H1 (cell line): ENCODE measurements at regions not wholly inside any gene's neighbourhood (a gene's known extent, or its start where the extent isn't known, plus 50 kb on each side); places are given as distances from the start of the nearest gene placed in this dataset.

Experiments
- CTCF ChIA-PET: fragments of 300-600 bp; sonication (Branson Sonifier 250); formaldehyde crosslinking; loops from one replicate; lab custom pipeline; 2021; ENCODE audit not compliant: partially characterized antibody; lab: Charles Lee
- POLR2A ChIA-PET: fragments of 300-600 bp; sonication (Branson Sonifier 250); formaldehyde crosslinking; loops from one replicate; lab custom pipeline; 2021; ENCODE audit warnings: inconsistent platforms; ENCODE audit not compliant: partially characterized antibody; lab: Charles Lee
- DNase-seq, 2 experiments: peaks; one replicate each; pipeline versions ENCODE4 v3.0.0 to v3.0.0-alpha.2; 2010 to 2022; ENCODE audit warnings: low spot score in 2 of 2, low read depth in 1 of 2, mixed read lengths in 1 of 2
- FAIRE-seq: peaks from 2 replicates; lab custom pipeline; 2011; peaks lifted over from hg19 to GRCh38; lab: Jason Lieb, UNC
- H2AFZ ChIP-seq: 2 replicates; pipeline ENCODE4 v1.8.1; 2012; ENCODE audit warnings: low read length, inconsistent platforms
- H2AK5ac ChIP-seq: 2 replicates; pipeline ENCODE4 v1.6.1; 2013; ENCODE audit warnings: low read depth, low read length
- H2BK120ac ChIP-seq: replicated peaks from 2 replicates; pipeline ENCODE3; 2013; ENCODE audit warnings: low read depth, low read length, inconsistent platforms
- H2BK12ac ChIP-seq: 2 replicates; pipeline ENCODE4 v1.6.1; 2013; ENCODE audit warnings: low read depth, low read length
- H2BK15ac ChIP-seq: 2 replicates; pipeline ENCODE4 v1.6.1; 2013; ENCODE audit warnings: low read length
- H2BK20ac ChIP-seq: 2 replicates; pipeline ENCODE4 v1.6.1; 2013; ENCODE audit warnings: low read length
- H2BK5ac ChIP-seq: 2 replicates; pipeline ENCODE4 v1.6.1; 2013; ENCODE audit warnings: low read depth, low read length
- H3K14ac ChIP-seq: 2 replicates; pipeline ENCODE4 v1.6.1; 2013; ENCODE audit warnings: inconsistent platforms; ENCODE audit not compliant: insufficient read length
- H3K18ac ChIP-seq: 2 replicates; pipeline ENCODE4 v1.6.1; 2013; ENCODE audit warnings: low read length; ENCODE audit errors: extremely low read depth
- H3K23ac ChIP-seq: 2 replicates; pipeline ENCODE4 v1.6.1; 2013; ENCODE audit warnings: inconsistent platforms; ENCODE audit not compliant: insufficient read length
- H3K23me2 ChIP-seq: 2 replicates; pipeline ENCODE4 v1.6.1; 2013; ENCODE audit warnings: low read depth, low read length
- H3K27ac ChIP-seq: 2 replicates; pipeline ENCODE4 v1.6.1; 2011; ENCODE audit warnings: low read depth, low read length, inconsistent platforms
- H3K27me3 ChIP-seq, 4 experiments: replicated peaks in 1 of 4; 1 replicate in 1 of 4; 2 replicates in 3 of 4; pipeline versions ENCODE4 v1.6.1 to v1.8.1; 2011 to 2013; ENCODE audit warnings: low read length in 3 of 4, mild to moderate bottlenecking in 3 of 4, inconsistent platforms in 2 of 4, mixed read lengths in 2 of 4, moderate library complexity in 1 of 4; ENCODE audit not compliant: control insufficient read depth in 3 of 4, insufficient read depth in 3 of 4; ENCODE audit errors: extremely low read depth in 1 of 4
- H3K36me3 ChIP-seq, 4 experiments: 2 replicates each; pipeline versions ENCODE4 v1.6.1 to v1.8.1; 2011 to 2013; ENCODE audit warnings: mild to moderate bottlenecking in 4 of 4, low read length in 3 of 4, moderate library complexity in 2 of 4, control low read depth in 1 of 4, inconsistent platforms in 1 of 4; ENCODE audit not compliant: insufficient read depth in 4 of 4, control insufficient read depth in 2 of 4
- H3K4ac ChIP-seq: replicated peaks from 2 replicates; pipeline ENCODE3; 2013; ENCODE audit warnings: low read length, low read depth, mixed read lengths, inconsistent platforms; ENCODE audit not compliant: insufficient read length
- H3K4me1 ChIP-seq, 4 experiments: replicated peaks in 1 of 4; 1 replicate in 1 of 4; 2 replicates in 3 of 4; pipeline versions ENCODE4 v1.6.1 to v1.8.1; 2011 to 2013; ENCODE audit warnings: low read length in 3 of 4, inconsistent platforms in 2 of 4, mixed read lengths in 1 of 4; ENCODE audit not compliant: insufficient read depth in 4 of 4, control insufficient read depth in 3 of 4
- H3K4me2 ChIP-seq, 2 experiments: 2 replicates each; pipeline versions ENCODE4 v1.6.1 to v1.8.1; 2011 to 2013; ENCODE audit warnings: low read depth in 2 of 2, low read length in 2 of 2, control low read depth in 1 of 2, inconsistent platforms in 1 of 2, mild to moderate bottlenecking in 1 of 2; ENCODE audit not compliant: insufficient read depth in 1 of 2
- H3K4me3 ChIP-seq, 4 experiments: fragments of 200-600, 300-600 bp in 1 of 4; sonication (generic), shearing (Covaris generic), sonication (Bioruptor Twin) in 1 of 4; 2 replicates each; pipeline versions ENCODE4 v1.5.1 to v1.8.1; 2011 to 2016; ENCODE audit warnings: low read length in 4 of 4, low read depth in 3 of 4, control low read depth in 2 of 4, inconsistent platforms in 2 of 4, mild to moderate bottlenecking in 2 of 4, mixed read lengths in 1 of 4, moderate library complexity in 1 of 4; ENCODE audit not compliant: insufficient read depth in 2 of 4; ENCODE audit errors: extremely low read depth in 1 of 4
- H3K56ac ChIP-seq: replicated peaks from 2 replicates; pipeline ENCODE3; 2013; ENCODE audit warnings: low read depth, mild to moderate bottlenecking, mixed read lengths, low read length, inconsistent platforms; ENCODE audit not compliant: insufficient read length
- H3K79me1 ChIP-seq: 2 replicates; pipeline ENCODE4 v1.6.1; 2013; ENCODE audit warnings: low read depth, low read length, control low read depth
- H3K79me2 ChIP-seq, 2 experiments: 2 replicates each; pipeline versions ENCODE4 v1.6.1 to v1.8.1; 2012 to 2013; ENCODE audit warnings: low read length in 2 of 2, mild to moderate bottlenecking in 2 of 2, inconsistent platforms in 1 of 2; ENCODE audit not compliant: insufficient read depth in 2 of 2, control insufficient read depth in 1 of 2
- H3K9ac ChIP-seq, 4 experiments: replicated peaks in 1 of 4; 1 replicate in 1 of 4; 2 replicates in 3 of 4; pipeline versions ENCODE4 v1.6.1 to v1.8.1; 2011 to 2013; ENCODE audit warnings: low read depth in 3 of 4, low read length in 3 of 4, control low read depth in 2 of 4, mild to moderate bottlenecking in 2 of 4, moderate library complexity in 2 of 4, inconsistent platforms in 1 of 4; ENCODE audit errors: extremely low read depth in 1 of 4
- H3K9me3 ChIP-seq, 2 experiments: 2 replicates each; pipeline versions ENCODE4 v1.6.1 to v1.8.1; 2012 to 2013; ENCODE audit warnings: mild to moderate bottlenecking in 2 of 2, moderate library complexity in 2 of 2, control low read depth in 1 of 2, inconsistent platforms in 1 of 2, low read depth in 1 of 2, low read length in 1 of 2, mixed read lengths in 1 of 2; ENCODE audit not compliant: insufficient read depth in 2 of 2
- H4K20me1 ChIP-seq, 2 experiments: replicated peaks in 1 of 2; 2 replicates each; pipeline versions ENCODE3 to v1.8.1; 2011 to 2013; ENCODE audit warnings: inconsistent platforms in 2 of 2, low read length in 2 of 2, mild to moderate bottlenecking in 1 of 2; ENCODE audit not compliant: insufficient read depth in 2 of 2, control insufficient read depth in 1 of 2
- H4K5ac ChIP-seq: 2 replicates; pipeline ENCODE4 v1.6.1; 2013; ENCODE audit warnings: low read length, low read depth, mixed read lengths, inconsistent platforms; ENCODE audit not compliant: insufficient read length
- H4K8ac ChIP-seq: 2 replicates; pipeline ENCODE4 v1.8.0; 2013; ENCODE audit warnings: mild to moderate bottlenecking, moderate library complexity, low read length, inconsistent platforms; ENCODE audit not compliant: insufficient read depth; ENCODE audit errors: extremely low read depth
- H4K91ac ChIP-seq: replicated peaks from 2 replicates; pipeline ENCODE3; 2013; ENCODE audit warnings: low read length, mixed read lengths, inconsistent platforms; ENCODE audit not compliant: insufficient read length
- BRCA1 ChIP-seq: IDR thresholded peaks from 2 replicates; pipeline ENCODE4 v1.6.1; 2012; ENCODE audit warnings: low read depth, low read length, improper control_type of control experiment
- CHD1 ChIP-seq: IDR thresholded peaks from 2 replicates; pipeline ENCODE4 v1.6.1; 2012; ENCODE audit warnings: low read depth, low read length, improper control_type of control experiment
- CREB1 ChIP-seq: IDR thresholded peaks from 2 replicates; pipeline ENCODE4 v1.6.1; 2012; ENCODE audit warnings: inconsistent platforms
- CTCF ChIP-seq, 3 experiments: IDR thresholded peaks; 1 replicate in 2 of 3; 2 replicates in 1 of 3; pipeline versions ENCODE4 v1.5.1 to v1.6.1; 2011; ENCODE audit warnings: low read length in 3 of 3, mild to moderate bottlenecking in 3 of 3, inconsistent platforms in 2 of 3, low read depth in 1 of 3, moderate library complexity in 1 of 3; ENCODE audit not compliant: insufficient read depth in 1 of 3; ENCODE audit errors: control extremely low read depth in 1 of 3
- EZH2 ChIP-seq: fragments of 200-600 bp; sonication (generic); IDR thresholded peaks from 2 replicates; pipeline ENCODE4 v1.7.1; 2012; ENCODE audit warnings: low read depth, mild to moderate bottlenecking, moderate library complexity, low read length, inconsistent platforms; ENCODE audit not compliant: severe bottlenecking
- GTF2F1 ChIP-seq: IDR thresholded peaks from 2 replicates; pipeline ENCODE4 v1.6.1; 2012; ENCODE audit warnings: low read depth, low read length, improper control_type of control experiment, borderline replicate concordance
- POU5F1 ChIP-seq: IDR thresholded peaks from 2 replicates; pipeline ENCODE4 v1.6.1; 2011; ENCODE audit warnings: low read depth, mild to moderate bottlenecking, low read length, moderate library complexity
- RBBP5 ChIP-seq: IDR thresholded peaks from 2 replicates; pipeline ENCODE4 v1.7.1; 2012; ENCODE audit warnings: low read depth, mild to moderate bottlenecking, inconsistent platforms, low read length, moderate library complexity, borderline replicate concordance
- RNF2 ChIP-seq: fragments of 200-900, 300-1000 bp; sonication (generic); IDR thresholded peaks from 2 replicates; pipeline ENCODE4 v1.7.1; 2016; ENCODE audit warnings: borderline replicate concordance, low read depth, mild to moderate bottlenecking, antibody characterized with exemption, low read length; ENCODE audit not compliant: poor library complexity, severe bottlenecking; ENCODE audit errors: missing control alignments
- SAP30 ChIP-seq: fragments of 300-600 bp; sonication (generic); IDR thresholded peaks from 2 replicates; pipeline ENCODE4 v1.7.1; 2012; ENCODE audit warnings: low read length, moderate library complexity, mild to moderate bottlenecking, inconsistent platforms; ENCODE audit not compliant: insufficient read depth, insufficient replicate concordance
- WGBS, 2 experiments: shearing (Covaris generic) in 1 of 2; methylation state at CpG; one replicate each; pipeline versions ENCODE4 v1.1.6 to v1.1.7; 2013 to 2015; ENCODE audit warnings: low lambda C conversion rate in 2 of 2, mixed read lengths in 2 of 2, inconsistent platforms in 1 of 2, low coverage in 1 of 2, missing lambda C conversion rate in 1 of 2; ENCODE audit not compliant: insufficient replicate concordance in 2 of 2, insufficient coverage in 1 of 2, insufficient read length in 1 of 2; ENCODE audit errors: extremely low coverage in 1 of 2, missing lambda C conversion rate in 1 of 2; 5-methylcytosine and 5-hydroxymethylcytosine counted together
- TF ChIP-seq, protein P1 (sequence below): IDR thresholded peaks from 2 replicates; pipeline ENCODE4 v1.6.1; 2012; ENCODE audit warnings: inconsistent platforms

GRCh38 chr15:26119322-26119721 lies 256.2 kb upstream of the ATP10A start:
- Histone ChIP-seq H3K9me3 (no peaks in the 10 kb centered on the region), H2BK120ac (no peak overlapping the region), H2BK12ac (no peak overlapping the region), H3K36me3 (no peaks in the 10 kb centered on the region), H3K79me2 (no peaks in the 10 kb centered on the region), H4K20me1 (no peaks in the 10 kb centered on the region), H2BK15ac (no peak overlapping the region), H4K8ac (no peak overlapping the region), H3K14ac (no peak overlapping the region), H3K23me2 (no peaks in the 10 kb centered on the region), H3K4me3 (no peak overlapping the region), H2AK5ac (no peak overlapping the region), H3K27ac (no peak overlapping the region), H3K79me1 (no peaks in the 10 kb centered on the region), H3K9ac (no peak overlapping the region), H3K4me2 (no peak overlapping the region), H3K27me3 (no peaks in the 10 kb centered on the region; a peak in 1 of 7 replicates), H2AFZ (no peak overlapping the region), H3K4me1 (no peaks in the 10 kb centered on the region), H3K56ac (no peak overlapping the region), H2BK5ac (no peak overlapping the region), H4K91ac (peak overlapping the region; percentile 52), H4K5ac (no peak overlapping the region), H3K18ac (no peak overlapping the region), H3K23ac (no peak overlapping the region), H3K4ac (no peak overlapping the region), H2BK20ac (no peak overlapping the region)
- WGBS, 2 experiments: 90% methylated on average over 6 of the region's 6 CpGs; no CpG with 5 or more reads in 1 of the 2 experiments
- FAIRE-seq (no peak), DNase-seq (no peak)
- ChIA-PET CTCF (no interaction called here), POLR2A (no interaction called here)
- no peak for TF ChIP-seq RBBP5
- no peak for TF ChIP-seq GTF2F1
- TF ChIP-seq SAP30: no peak
- TF ChIP-seq CREB1: no peak
- TF ChIP-seq CTCF (IDR thresholded peaks at IDR 0.05; ENCODE audit: control extremely low read depth in 1 of 3, insufficient read depth in 1 of 3, low read depth in 1 of 3, low read length in 3 of 3): no peak
- TF ChIP-seq, protein P1, sequence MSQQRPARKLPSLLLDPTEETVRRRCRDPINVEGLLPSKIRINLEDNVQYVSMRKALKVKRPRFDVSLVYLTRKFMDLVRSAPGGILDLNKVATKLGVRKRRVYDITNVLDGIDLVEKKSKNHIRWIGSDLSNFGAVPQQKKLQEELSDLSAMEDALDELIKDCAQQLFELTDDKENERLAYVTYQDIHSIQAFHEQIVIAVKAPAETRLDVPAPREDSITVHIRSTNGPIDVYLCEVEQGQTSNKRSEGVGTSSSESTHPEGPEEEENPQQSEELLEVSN: no peak
- TF ChIP-seq CHD1: no peak
- no peak for TF ChIP-seq BRCA1
- no peak for TF ChIP-seq RNF2
- no peak for TF ChIP-seq EZH2
- TF ChIP-seq POU5F1: no peak
